RWPE2 (cell line): ENCODE measurements at regions not wholly inside any gene's neighbourhood (a gene's known extent, or its start where the extent isn't known, plus 50 kb on each side); places are given as distances from the start of the nearest gene placed in this dataset.

ENCODE experiments used
- ATAC-seq: fragments of 200-7000 bp; cut with Tn5 transposase; 3 replicates; pipeline ENCODE4 v1.9.1; 2021; ENCODE audit warnings: low read depth
- DNase-seq: peaks from one replicate; pipeline ENCODE4 v3.0.0-alpha.2; 2020; ENCODE audit warnings: low spot score
- H3K27ac ChIP-seq: fragments of 450-650 bp; 2 replicates; pipeline ENCODE4 v1.5.1; 2017; ENCODE audit warnings: mild to moderate bottlenecking; ENCODE audit not compliant: poor library complexity, severe bottlenecking
- H3K27me3 ChIP-seq: fragments of 250-450 bp; sonication (Bioruptor Pico); 2 replicates; pipeline ENCODE4 v1.5.1; 2021; ENCODE audit warnings: mild to moderate bottlenecking, moderate library complexity; ENCODE audit not compliant: insufficient read depth, poor library complexity, severe bottlenecking
- H3K36me3 ChIP-seq: fragments of 250-450 bp; sonication (Bioruptor Pico); 2 replicates; pipeline ENCODE4 v1.5.1; 2020; ENCODE audit warnings: low read depth, mild to moderate bottlenecking, moderate library complexity
- H3K4me1 ChIP-seq: fragments of 250-450 bp; sonication (Bioruptor Pico); 2 replicates; pipeline ENCODE4 v1.5.1; 2021; ENCODE audit warnings: mild to moderate bottlenecking, moderate library complexity; ENCODE audit not compliant: insufficient read depth, poor library complexity, severe bottlenecking
- H3K4me3 ChIP-seq: fragments of 250-450 bp; sonication (Bioruptor Pico); 2 replicates; pipeline ENCODE4 v1.5.1; 2021; ENCODE audit warnings: mild to moderate bottlenecking, moderate library complexity; ENCODE audit not compliant: severe bottlenecking
- H3K9me3 ChIP-seq: fragments of 250-450 bp; sonication (Bioruptor Pico); 2 replicates; pipeline ENCODE4 v1.5.1; 2021; ENCODE audit warnings: mild to moderate bottlenecking, moderate library complexity; ENCODE audit not compliant: severe bottlenecking
- CTCF ChIP-seq: fragments of 450-650 bp; IDR thresholded peaks from one replicate; pipeline ENCODE4 v1.5.1; 2017; ENCODE audit warnings: mild to moderate bottlenecking, moderate library complexity; ENCODE audit not compliant: poor library complexity, severe bottlenecking

GRCh38 chr3:18282507-18282906, 142.6 kb downstream of the SATB1 start:
- Histone ChIP-seq H3K9me3 (peaks cover 1% of the 10 kb centered on the region), H3K4me3 (no peak overlapping the region), H3K27ac (no peak overlapping the region), H3K4me1 (no peaks in the 10 kb centered on the region), H3K27me3 (no peaks in the 10 kb centered on the region), H3K36me3 (no peaks in the 10 kb centered on the region)
- DNase-seq (no peak), ATAC-seq (no peak)
- no peak for TF ChIP-seq CTCF

- Histone ChIP-seq H3K4me3 (no peak overlapping the region), H3K36me3 (no peaks in the 10 kb centered on the region), H3K27me3 (no peaks in the 10 kb centered on the region), H3K4me1 (no peaks in the 10 kb centered on the region), H3K9me3 (peaks cover 1% of the 10 kb centered on the region), H3K27ac (no peak overlapping the region)
- no peak for DNase-seq
- ATAC-seq, result no peak
- TF ChIP-seq CTCF, result no peak
Measured at GRCh38 chr3:18279226-18279737, 145.9 kb downstream of the SATB1 start.

- ATAC-seq, result no peak
- Histone ChIP-seq H3K9me3 (no peaks in the 10 kb centered on the region), H3K4me1 (no peaks in the 10 kb centered on the region), H3K27ac (no peak overlapping the region), H3K27me3 (no peaks in the 10 kb centered on the region), H3K36me3 (no peaks in the 10 kb centered on the region), H3K4me3 (no peak overlapping the region)
- no peak for TF ChIP-seq CTCF
- no peak for DNase-seq
Measured at GRCh38 chr3:18264853-18265252, 160.3 kb downstream of the SATB1 start.

GRCh38 chr3:18264361-18264760, 160.8 kb downstream of the SATB1 start:
- no peak for TF ChIP-seq CTCF
- no peaks in the 10 kb centered on the region for H3K9me3 ChIP-seq
- ATAC-seq (no peak), DNase-seq (no peak)
- H3K36me3 ChIP-seq, result no peaks in the 10 kb centered on the region
- no peak overlapping the region for H3K4me3 ChIP-seq
- no peaks in the 10 kb centered on the region for H3K27me3 ChIP-seq
- no peaks in the 10 kb centered on the region for H3K4me1 ChIP-seq
- H3K27ac ChIP-seq, result no peak overlapping the region

GRCh38 chr3:18258492-18258891, 166.6 kb downstream of the SATB1 start:
- Histone ChIP-seq H3K9me3 (no peaks in the 10 kb centered on the region), H3K4me3 (no peak overlapping the region), H3K27me3 (no peaks in the 10 kb centered on the region), H3K4me1 (no peaks in the 10 kb centered on the region), H3K27ac (no peak overlapping the region), H3K36me3 (no peaks in the 10 kb centered on the region)
- ATAC-seq, result no peak
- no peak for TF ChIP-seq CTCF
- no peak for DNase-seq
